ENCODE measurements at regions not wholly inside any gene's neighbourhood (a gene's known extent, or its start where the extent isn't known, plus 50 kb on each side); places are given as distances from the start of the nearest gene placed in this dataset.

DNA sequence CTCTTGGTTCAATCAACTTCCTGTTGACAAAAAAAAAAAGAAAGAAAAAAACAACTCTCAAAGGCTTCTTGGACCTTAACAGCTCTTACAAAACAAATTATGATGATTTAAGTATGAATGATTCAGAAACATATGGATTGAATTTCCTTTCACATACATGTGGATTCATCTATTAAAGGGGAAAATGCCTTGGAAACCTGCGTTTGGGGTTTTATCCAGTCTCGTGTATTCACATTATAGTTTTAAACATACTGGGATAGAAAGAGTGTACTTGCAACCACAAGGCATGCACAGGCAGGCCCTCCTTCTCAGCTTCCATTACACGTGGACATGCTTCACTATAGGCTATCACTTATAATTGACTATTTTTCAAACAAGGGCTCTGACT is 286.7 kb downstream of the INHBA start:
- TF ChIP-seq, protein P1, sequence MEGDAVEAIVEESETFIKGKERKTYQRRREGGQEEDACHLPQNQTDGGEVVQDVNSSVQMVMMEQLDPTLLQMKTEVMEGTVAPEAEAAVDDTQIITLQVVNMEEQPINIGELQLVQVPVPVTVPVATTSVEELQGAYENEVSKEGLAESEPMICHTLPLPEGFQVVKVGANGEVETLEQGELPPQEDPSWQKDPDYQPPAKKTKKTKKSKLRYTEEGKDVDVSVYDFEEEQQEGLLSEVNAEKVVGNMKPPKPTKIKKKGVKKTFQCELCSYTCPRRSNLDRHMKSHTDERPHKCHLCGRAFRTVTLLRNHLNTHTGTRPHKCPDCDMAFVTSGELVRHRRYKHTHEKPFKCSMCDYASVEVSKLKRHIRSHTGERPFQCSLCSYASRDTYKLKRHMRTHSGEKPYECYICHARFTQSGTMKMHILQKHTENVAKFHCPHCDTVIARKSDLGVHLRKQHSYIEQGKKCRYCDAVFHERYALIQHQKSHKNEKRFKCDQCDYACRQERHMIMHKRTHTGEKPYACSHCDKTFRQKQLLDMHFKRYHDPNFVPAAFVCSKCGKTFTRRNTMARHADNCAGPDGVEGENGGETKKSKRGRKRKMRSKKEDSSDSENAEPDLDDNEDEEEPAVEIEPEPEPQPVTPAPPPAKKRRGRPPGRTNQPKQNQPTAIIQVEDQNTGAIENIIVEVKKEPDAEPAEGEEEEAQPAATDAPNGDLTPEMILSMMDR (conservative IDR thresholded peaks at IDR 0.05; ENCODE audit: low read length), result no peak
- TF ChIP-seq EZH2phosphoT487 (IDR thresholded peaks at IDR 0.05; ENCODE audit: borderline replicate concordance), result no peak
